AML-193 (cell line): ENCODE measurements at regions not wholly inside any gene's neighbourhood (a gene's known extent, or its start where the extent isn't known, plus 50 kb on each side); places are given as distances from the start of the nearest gene placed in this dataset.
"Not testable (repeated sequence)": the region's sequence is repeated elsewhere in the genome, so short reads cannot be mapped to it uniquely, and the experiment has no call there.

Source experiments
- DNase-seq, 2 experiments: peaks; one replicate each; lab custom pipeline; 2025; lab: John Stamatoyannopoulos, UW

GRCh38 chr4:12583275-12583674 lies 900.9 kb downstream of the RAB28 start:
- no peak for DNase-seq

GRCh38 chr4:12580787-12581186 lies 903.4 kb downstream of the RAB28 start:
- DNase-seq, result no peak

- no peak for DNase-seq
Measured at GRCh38 chr4:12579172-12579571, 905.0 kb downstream of the RAB28 start.

- no peak for DNase-seq
Measured at GRCh38 chr4:12576409-12576808, 907.7 kb downstream of the RAB28 start.

GRCh38 chr4:12573716-12574115 lies 910.4 kb downstream of the RAB28 start:
- DNase-seq, result no peak

- no peak for DNase-seq
Measured at GRCh38 chr4:12562476-12563140, 921.5 kb downstream of the RAB28 start.

- DNase-seq, result no peak
Measured at GRCh38 chr4:12562021-12562420, 922.1 kb downstream of the RAB28 start.

- DNase-seq, result no peak
Measured at GRCh38 chr4:12555011-12555410, 929.1 kb downstream of the RAB28 start.

GRCh38 chr4:12548678-12549077 lies 935.5 kb downstream of the RAB28 start:
- no peak for DNase-seq

- DNase-seq, result no peak
Measured at GRCh38 chr4:12545812-12546211, 938.3 kb downstream of the RAB28 start.

GRCh38 chr4:12538162-12538561 lies 946.0 kb downstream of the RAB28 start:
- no peak for DNase-seq

GRCh38 chr4:12534684-12535083 lies 949.5 kb downstream of the RAB28 start:
- no peak for DNase-seq

GRCh38 chr4:12519426-12519825 lies 964.7 kb downstream of the RAB28 start:
- DNase-seq, result no peak

- DNase-seq, result no peak
Measured at GRCh38 chr4:12507868-12508481, 976.2 kb downstream of the RAB28 start.

- no peak for DNase-seq
Measured at GRCh38 chr4:12500409-12500808, 983.7 kb downstream of the RAB28 start.

- no peak for DNase-seq
Measured at GRCh38 chr4:12499693-12500092, 984.4 kb downstream of the RAB28 start.

- no peak for DNase-seq
Measured at GRCh38 chr4:12495211-12495610, 988.9 kb downstream of the RAB28 start.

- DNase-seq, result no peak
Measured at GRCh38 chr4:12492730-12493393, 991.3 kb downstream of the RAB28 start.

- DNase-seq, result no peak
Measured at GRCh38 chr4:12488672-12489071, 995.5 kb downstream of the RAB28 start.

- no peak for DNase-seq
Measured at GRCh38 chr4:12487000-12487399, 997.1 kb downstream of the RAB28 start.

GRCh38 chr4:12472087-12472486 lies 1012.1 kb downstream of the RAB28 start:
- DNase-seq, result no peak

- no peak for DNase-seq
Measured at GRCh38 chr4:12471193-12471592, 1012.9 kb downstream of the RAB28 start.

GRCh38 chr4:12461576-12461975 lies 1022.6 kb downstream of the RAB28 start:
- DNase-seq, result not testable (repeated sequence)
